ENCODE measurements at regions not wholly inside any gene's neighbourhood (a gene's known extent, or its start where the extent isn't known, plus 50 kb on each side); places are given as distances from the start of the nearest gene placed in this dataset.

- TF ChIP-seq CTCF (conservative IDR thresholded peaks at IDR 0.05 in 1 of 2, IDR thresholded peaks at IDR 0.05 in 1 of 2; ENCODE audit: low read depth in 1 of 2, low read length in 2 of 2) (no peak), EZH2 (IDR thresholded peaks at IDR 0.05; ENCODE audit: low read length, missing control alignments) (no peak)
Measured at GRCh38 chr1:61519631-61520030, 205.3 kb downstream of the TM2D1 start.
